ENCODE measurements at regions not wholly inside any gene's neighbourhood (a gene's known extent, or its start where the extent isn't known, plus 50 kb on each side); places are given as distances from the start of the nearest gene placed in this dataset.

GRCh38 chr3:74445541-74445940, 168.9 kb downstream of the CNTN3 start:
- Histone ChIP-seq H2AFZ (ENCODE audit: control insufficient read depth, low read length) (no peak overlapping the region), H3K9me1 (ENCODE audit: control insufficient read depth, extremely low read depth, insufficient read depth, low read length) (no peaks in the 10 kb centered on the region), H3K4me2 (ENCODE audit: control insufficient read depth, extremely low read depth, insufficient read depth, low read depth, low read length) (no peak overlapping the region), H3K27me3 (ENCODE audit: control insufficient read depth, extremely low read depth, insufficient read depth, low read length) (no peaks in the 10 kb centered on the region), H3K4me1 (ENCODE audit: control insufficient read depth, extremely low read depth, insufficient read depth, low read length) (no peaks in the 10 kb centered on the region), H4K20me1 (ENCODE audit: control insufficient read depth, extremely low read depth, insufficient read depth, low read length) (no peaks in the 10 kb centered on the region), H3K9ac (ENCODE audit: control insufficient read depth, extremely low read depth, insufficient read depth, low read length) (no peak overlapping the region), H3K79me2 (ENCODE audit: control insufficient read depth, insufficient read depth, low read length) (no peaks in the 10 kb centered on the region), H3K36me3 (ENCODE audit: control insufficient read depth in 2 of 2, extremely low read depth in 1 of 2, insufficient read depth in 2 of 2, low read length in 2 of 2) (no peaks in the 10 kb centered on the region), H3K4me3 (ENCODE audit: control insufficient read depth in 2 of 3, extremely low read depth in 1 of 3, insufficient read depth in 2 of 3, low read depth in 1 of 3, low read length in 3 of 3) (no peak overlapping the region), H3K27ac (ENCODE audit: control insufficient read depth, insufficient read depth, low read length) (no peak overlapping the region), H3K9me3 (ENCODE audit: control insufficient read depth, low read depth, low read length) (no peaks in the 10 kb centered on the region)
- TF ChIP-seq EZH2 (IDR thresholded peaks at IDR 0.05; ENCODE audit: low read length), result no peak
- TF ChIP-seq, protein P1, sequence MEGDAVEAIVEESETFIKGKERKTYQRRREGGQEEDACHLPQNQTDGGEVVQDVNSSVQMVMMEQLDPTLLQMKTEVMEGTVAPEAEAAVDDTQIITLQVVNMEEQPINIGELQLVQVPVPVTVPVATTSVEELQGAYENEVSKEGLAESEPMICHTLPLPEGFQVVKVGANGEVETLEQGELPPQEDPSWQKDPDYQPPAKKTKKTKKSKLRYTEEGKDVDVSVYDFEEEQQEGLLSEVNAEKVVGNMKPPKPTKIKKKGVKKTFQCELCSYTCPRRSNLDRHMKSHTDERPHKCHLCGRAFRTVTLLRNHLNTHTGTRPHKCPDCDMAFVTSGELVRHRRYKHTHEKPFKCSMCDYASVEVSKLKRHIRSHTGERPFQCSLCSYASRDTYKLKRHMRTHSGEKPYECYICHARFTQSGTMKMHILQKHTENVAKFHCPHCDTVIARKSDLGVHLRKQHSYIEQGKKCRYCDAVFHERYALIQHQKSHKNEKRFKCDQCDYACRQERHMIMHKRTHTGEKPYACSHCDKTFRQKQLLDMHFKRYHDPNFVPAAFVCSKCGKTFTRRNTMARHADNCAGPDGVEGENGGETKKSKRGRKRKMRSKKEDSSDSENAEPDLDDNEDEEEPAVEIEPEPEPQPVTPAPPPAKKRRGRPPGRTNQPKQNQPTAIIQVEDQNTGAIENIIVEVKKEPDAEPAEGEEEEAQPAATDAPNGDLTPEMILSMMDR (optimal IDR thresholded peaks at IDR 0.05 in 1 of 3, IDR thresholded peaks at IDR 0.05 in 1 of 3, conservative IDR thresholded peaks at IDR 0.05 in 1 of 3; ENCODE audit: extremely low read depth in 1 of 3, insufficient read depth in 2 of 3, low read length in 3 of 3), result no peak
- no peak for FAIRE-seq
- DNase-seq (ENCODE audit: low read depth, low spot score), result no peak
- dilution Hi-C loops (cut with MboI; ENCODE audit: extremely low pct_ligation_motif_present, low sequenced_read_pairs), result no loop called here

- no peaks in the 10 kb centered on the region for H4K20me1 ChIP-seq (ENCODE audit: control insufficient read depth, extremely low read depth, insufficient read depth, low read length)
- no peak for TF ChIP-seq EZH2 (IDR thresholded peaks at IDR 0.05; ENCODE audit: low read length)
- TF ChIP-seq, protein P1 (optimal IDR thresholded peaks at IDR 0.05 in 1 of 3, IDR thresholded peaks at IDR 0.05 in 1 of 3, conservative IDR thresholded peaks at IDR 0.05 in 1 of 3; ENCODE audit: extremely low read depth in 1 of 3, insufficient read depth in 2 of 3, low read length in 3 of 3), result no peak
- no peaks in the 10 kb centered on the region for H3K9me1 ChIP-seq (ENCODE audit: control insufficient read depth, extremely low read depth, insufficient read depth, low read length)
- no peaks in the 10 kb centered on the region for H3K9me3 ChIP-seq (ENCODE audit: control insufficient read depth, low read depth, low read length)
- H3K36me3 ChIP-seq (ENCODE audit: control insufficient read depth in 2 of 2, extremely low read depth in 1 of 2, insufficient read depth in 2 of 2, low read length in 2 of 2), result no peaks in the 10 kb centered on the region
- FAIRE-seq, result no peak
- no peaks in the 10 kb centered on the region for H3K27me3 ChIP-seq (ENCODE audit: control insufficient read depth, extremely low read depth, insufficient read depth, low read length)
- dilution Hi-C loops (cut with MboI; ENCODE audit: extremely low pct_ligation_motif_present, low sequenced_read_pairs), result no loop called here
- H3K79me2 ChIP-seq (ENCODE audit: control insufficient read depth, insufficient read depth, low read length), result no peaks in the 10 kb centered on the region
- no peak overlapping the region for H3K9ac ChIP-seq (ENCODE audit: control insufficient read depth, extremely low read depth, insufficient read depth, low read length)
- H3K27ac ChIP-seq (ENCODE audit: control insufficient read depth, insufficient read depth, low read length), result no peak overlapping the region
- H3K4me3 ChIP-seq (ENCODE audit: control insufficient read depth in 2 of 3, extremely low read depth in 1 of 3, insufficient read depth in 2 of 3, low read depth in 1 of 3, low read length in 3 of 3), result no peak overlapping the region
- no peak for DNase-seq (ENCODE audit: low read depth, low spot score)
- no peak overlapping the region for H2AFZ ChIP-seq (ENCODE audit: control insufficient read depth, low read length)
- H3K4me2 ChIP-seq (ENCODE audit: control insufficient read depth, extremely low read depth, insufficient read depth, low read depth, low read length), result no peak overlapping the region
- no peaks in the 10 kb centered on the region for H3K4me1 ChIP-seq (ENCODE audit: control insufficient read depth, extremely low read depth, insufficient read depth, low read length)
Observed at GRCh38 chr3:74443102-74443501, 171.4 kb downstream of the CNTN3 start.
